HUES64 (cell line): ENCODE measurements at regions not wholly inside any gene's neighbourhood (a gene's known extent, or its start where the extent isn't known, plus 50 kb on each side); places are given as distances from the start of the nearest gene placed in this dataset.

Source experiments
- H3K27ac ChIP-seq: 2 replicates; pipeline ENCODE4 v1.7.0; 2013; ENCODE audit warnings: low read depth, low read length, inconsistent platforms
- H3K27me3 ChIP-seq: 2 replicates; pipeline ENCODE4 v1.6.1; 2013; ENCODE audit warnings: mild to moderate bottlenecking, low read length; ENCODE audit not compliant: insufficient read depth
- H3K36me3 ChIP-seq: 2 replicates; pipeline ENCODE4 v1.6.1; 2013; ENCODE audit warnings: mild to moderate bottlenecking, low read length; ENCODE audit not compliant: insufficient read depth
- H3K4me1 ChIP-seq: 2 replicates; pipeline ENCODE4 v1.6.1; 2013; ENCODE audit warnings: mild to moderate bottlenecking, low read length, moderate library complexity; ENCODE audit not compliant: insufficient read depth
- H3K4me3 ChIP-seq: 2 replicates; pipeline ENCODE4 v1.5.1; 2013; ENCODE audit warnings: mild to moderate bottlenecking, low read length, moderate library complexity
- H3K9ac ChIP-seq: 2 replicates; pipeline ENCODE4 v1.6.1; 2013; ENCODE audit warnings: mild to moderate bottlenecking, low read depth, low read length
- H3K9me3 ChIP-seq: 2 replicates; pipeline ENCODE4 v1.6.1; 2013; ENCODE audit warnings: low read depth, low read length; ENCODE audit not compliant: insufficient read depth
- WGBS: fragments of 150-250, 120-280 bp; methylation state at CpG from one replicate; pipeline ENCODE4 v1.1.7; 2013; ENCODE audit warnings: missing lambda C conversion rate; 5-methylcytosine and 5-hydroxymethylcytosine counted together

- no peak overlapping the region for H3K9ac ChIP-seq
- H3K9me3 ChIP-seq, result no peaks in the 10 kb centered on the region
- no peak overlapping the region for H3K27ac ChIP-seq
- no peaks in the 10 kb centered on the region for H3K36me3 ChIP-seq
- H3K27me3 ChIP-seq, result no peaks in the 10 kb centered on the region
- no peaks in the 10 kb centered on the region for H3K4me1 ChIP-seq
- H3K4me3 ChIP-seq, result no peak overlapping the region
- 95% methylated on average over 7 of the region's 7 CpGs for WGBS
Measured at GRCh38 chr11:32178692-32179091, 87.8 kb downstream of the RCN1 start.

DNA sequence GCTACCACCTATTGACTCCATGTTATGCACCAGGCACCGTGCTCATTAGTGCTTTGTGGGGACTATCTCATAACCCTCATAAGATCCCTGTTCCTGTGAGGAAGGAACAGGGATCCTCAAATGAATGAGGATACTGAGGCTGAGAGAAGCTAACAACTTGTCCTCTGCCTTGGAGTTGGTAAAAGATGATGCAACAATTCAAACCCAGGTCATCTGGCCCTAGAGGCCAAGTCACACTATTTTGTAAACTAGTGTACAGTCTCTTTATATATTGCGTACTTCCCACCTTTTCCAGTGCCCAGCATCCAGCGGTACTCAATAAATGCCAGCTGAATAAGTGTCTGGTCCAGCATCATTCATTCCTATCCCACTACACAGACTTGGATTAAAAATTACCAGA lies 92.6 kb downstream of the RCN1 start:
- H3K27ac ChIP-seq, result no peak overlapping the region
- H3K36me3 ChIP-seq, result no peaks in the 10 kb centered on the region
- H3K9me3 ChIP-seq, result no peaks in the 10 kb centered on the region
- no peaks in the 10 kb centered on the region for H3K4me1 ChIP-seq
- no peaks in the 10 kb centered on the region for H3K27me3 ChIP-seq
- 90% methylated on average over 3 of the region's 3 CpGs for WGBS
- no peak overlapping the region for H3K9ac ChIP-seq
- H3K4me3 ChIP-seq, result no peak overlapping the region

DNA sequence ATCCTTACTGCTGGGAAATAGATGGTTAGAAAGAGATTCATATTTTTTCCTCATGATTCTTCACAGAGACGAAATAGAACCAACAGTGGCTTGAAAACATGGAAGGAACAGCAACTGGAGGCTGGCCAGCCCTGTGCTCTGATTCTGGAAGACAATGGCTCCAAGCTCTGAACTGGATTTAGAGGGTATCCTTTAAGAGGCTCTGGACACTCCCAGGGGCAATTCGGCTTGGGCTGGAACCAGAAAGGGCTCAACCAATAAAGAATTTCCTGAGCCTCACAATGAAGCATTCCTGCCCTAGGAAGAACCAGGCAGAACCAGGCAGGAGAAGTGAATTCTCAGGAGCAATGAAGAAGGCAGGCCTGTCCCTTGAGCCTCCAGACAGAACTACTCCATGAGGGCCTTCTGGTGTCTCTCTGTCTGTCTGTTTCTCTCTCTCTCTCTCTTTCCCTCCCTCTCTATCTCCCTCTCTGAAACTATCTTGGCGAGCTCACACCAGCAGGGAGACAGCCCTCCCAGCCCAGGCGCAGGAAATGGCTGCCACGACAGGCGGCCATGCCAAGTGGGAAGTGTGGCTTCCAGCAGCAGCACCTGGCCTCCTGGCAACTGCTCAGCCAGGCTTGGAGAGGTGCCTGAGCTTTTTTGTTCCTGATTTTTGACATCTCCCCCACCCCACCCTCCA lies 93.3 kb downstream of the RCN1 start:
- H3K27me3 ChIP-seq, result no peaks in the 10 kb centered on the region

GRCh38 chr11:32184723-32185376 lies 94.0 kb downstream of the RCN1 start:
- H3K27me3 ChIP-seq, result no peaks in the 10 kb centered on the region
- no peaks in the 10 kb centered on the region for H3K36me3 ChIP-seq
- WGBS, result 95% methylated on average over 10 of the region's 10 CpGs
- H3K9me3 ChIP-seq, result no peaks in the 10 kb centered on the region
- no peak overlapping the region for H3K27ac ChIP-seq
- H3K9ac ChIP-seq, result no peak overlapping the region
- H3K4me1 ChIP-seq, result no peaks in the 10 kb centered on the region
- no peak overlapping the region for H3K4me3 ChIP-seq

More for the DNA sequence above, 93.3 kb downstream of the RCN1 start:
- no peaks in the 10 kb centered on the region for H3K4me1 ChIP-seq
- H3K4me3 ChIP-seq, result no peak overlapping the region
- H3K9ac ChIP-seq, result no peak overlapping the region
- WGBS, result 91% methylated on average over 6 of the region's 6 CpGs
- no peak overlapping the region for H3K27ac ChIP-seq
- H3K9me3 ChIP-seq, result no peaks in the 10 kb centered on the region
- H3K36me3 ChIP-seq, result no peaks in the 10 kb centered on the region

- H3K9me3 ChIP-seq, result no peaks in the 10 kb centered on the region
- no peaks in the 10 kb centered on the region for H3K4me1 ChIP-seq
- no peak overlapping the region for H3K4me3 ChIP-seq
- WGBS, result 94% methylated on average over 2 of the region's 2 CpGs
- H3K27ac ChIP-seq, result no peak overlapping the region
- no peaks in the 10 kb centered on the region for H3K36me3 ChIP-seq
- H3K27me3 ChIP-seq, result no peaks in the 10 kb centered on the region
- H3K9ac ChIP-seq, result no peak overlapping the region
Measured at GRCh38 chr11:32186118-32186517, 95.2 kb downstream of the RCN1 start.

- Histone ChIP-seq H3K27me3 (no peaks in the 10 kb centered on the region), H3K9me3 (no peaks in the 10 kb centered on the region), H3K27ac (no peak overlapping the region), H3K36me3 (no peaks in the 10 kb centered on the region), H3K9ac (no peak overlapping the region), H3K4me3 (no peak overlapping the region), H3K4me1 (no peaks in the 10 kb centered on the region)
Measured at GRCh38 chr11:32187111-32187510, 96.2 kb downstream of the RCN1 start.

GRCh38 chr11:32188785-32189184 lies 97.9 kb downstream of the RCN1 start:
- H3K4me3 ChIP-seq, result no peak overlapping the region
- H3K9me3 ChIP-seq, result no peaks in the 10 kb centered on the region
- no peak overlapping the region for H3K9ac ChIP-seq
- no peaks in the 10 kb centered on the region for H3K27me3 ChIP-seq
- no peaks in the 10 kb centered on the region for H3K4me1 ChIP-seq
- H3K27ac ChIP-seq, result no peak overlapping the region
- WGBS, result 80% methylated on average over 4 of the region's 4 CpGs
- H3K36me3 ChIP-seq, result no peaks in the 10 kb centered on the region

- no peaks in the 10 kb centered on the region for H3K4me1 ChIP-seq
- H3K27me3 ChIP-seq, result no peaks in the 10 kb centered on the region
- no peaks in the 10 kb centered on the region for H3K9me3 ChIP-seq
- no peak overlapping the region for H3K4me3 ChIP-seq
- 83% methylated on average over 1 of the region's 1 CpG for WGBS
- no peaks in the 10 kb centered on the region for H3K36me3 ChIP-seq
- H3K9ac ChIP-seq, result no peak overlapping the region
- H3K27ac ChIP-seq, result no peak overlapping the region
Measured at GRCh38 chr11:32196137-32196536, 105.3 kb downstream of the RCN1 start.

- H3K9ac ChIP-seq, result no peak overlapping the region
- H3K27ac ChIP-seq, result no peak overlapping the region
- no peaks in the 10 kb centered on the region for H3K4me1 ChIP-seq
- no peaks in the 10 kb centered on the region for H3K9me3 ChIP-seq
- H3K27me3 ChIP-seq, result no peaks in the 10 kb centered on the region
- whole genome bisulfite sequencing, result no CpG with 5 or more reads among the region's 2 CpGs
- H3K36me3 ChIP-seq, result no peaks in the 10 kb centered on the region
- H3K4me3 ChIP-seq, result no peak overlapping the region
Measured at GRCh38 chr11:32198053-32198452, 107.2 kb downstream of the RCN1 start.

DNA sequence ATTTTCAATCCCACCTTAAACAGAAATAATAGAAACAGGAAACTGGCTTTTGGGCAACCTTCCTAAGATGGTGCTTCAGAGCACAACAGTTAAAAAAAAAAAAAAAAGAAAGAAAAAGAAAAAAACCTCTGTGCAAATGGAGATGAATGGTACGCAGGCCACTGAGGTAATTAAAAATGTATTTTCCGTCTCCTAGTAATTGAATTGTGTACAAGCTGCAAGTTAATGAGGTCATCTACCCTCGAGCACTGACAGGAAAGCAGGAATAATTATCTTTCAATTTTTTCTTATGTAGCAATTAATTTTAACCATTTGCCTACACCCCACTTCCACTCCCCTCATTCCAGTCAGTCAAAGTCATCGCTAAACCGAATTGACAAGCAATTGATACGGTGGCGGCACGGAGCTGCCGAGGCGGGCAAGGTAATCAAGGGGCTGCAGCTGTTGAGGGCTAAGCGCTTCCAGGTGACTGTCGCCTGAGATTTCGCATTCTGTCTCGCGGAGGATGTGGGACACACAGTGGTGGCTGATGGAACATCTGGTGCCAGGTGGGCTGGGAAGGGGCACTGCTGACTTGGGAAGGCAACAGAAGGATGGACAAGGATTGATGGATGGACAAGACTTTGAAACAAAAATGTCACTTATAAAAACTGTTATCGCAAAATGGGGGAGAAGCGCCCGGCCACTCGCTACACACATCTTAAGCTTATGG lies 109.4 kb downstream of the RCN1 start:
- Histone ChIP-seq H3K4me1 (no peaks in the 10 kb centered on the region), H3K27ac (no peak overlapping the region), H3K9ac (no peak overlapping the region), H3K27me3 (no peaks in the 10 kb centered on the region), H3K9me3 (no peaks in the 10 kb centered on the region), H3K4me3 (no peak overlapping the region), H3K36me3 (no peaks in the 10 kb centered on the region)
- 89% methylated on average over 19 of the region's 19 CpGs for WGBS

DNA sequence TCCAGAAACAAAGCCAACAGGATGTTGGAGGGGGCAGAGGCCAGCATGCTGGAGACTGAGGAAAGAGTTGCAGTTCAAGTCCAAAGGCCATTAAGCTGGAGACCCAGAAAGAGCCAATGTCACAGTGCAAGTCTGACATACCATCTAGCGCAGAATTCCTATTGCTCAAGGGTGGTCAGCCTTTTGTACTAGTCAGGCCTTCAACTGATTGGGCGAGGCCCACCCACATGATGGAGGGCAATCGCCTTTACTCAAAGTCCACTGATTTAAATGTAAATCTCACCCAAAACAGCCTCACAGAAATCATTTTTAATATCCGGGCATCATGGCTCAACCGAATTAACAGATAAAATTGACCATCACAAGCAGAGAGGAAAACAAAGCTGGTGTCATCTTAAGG lies 113.9 kb downstream of the RCN1 start:
- Histone ChIP-seq H3K4me3 (no peak overlapping the region), H3K36me3 (no peaks in the 10 kb centered on the region), H3K27me3 (no peaks in the 10 kb centered on the region), H3K9me3 (no peaks in the 10 kb centered on the region), H3K27ac (no peak overlapping the region), H3K9ac (no peak overlapping the region), H3K4me1 (no peaks in the 10 kb centered on the region)
- WGBS, result 75% methylated on average over 5 of the region's 5 CpGs
